Activated CD4-positive, CD25-positive, alpha-beta regulatory T cell treated with anti-CD3 and anti-CD28 coated beads, Interleukin-2, amount 50 U/mL, for 24 hours (primary cell): ENCODE measurements at regions not wholly inside any gene's neighbourhood (a gene's known extent, or its start where the extent isn't known, plus 50 kb on each side); places are given as distances from the start of the nearest gene placed in this dataset.
"Not testable (repeated sequence)": the region's sequence is repeated elsewhere in the genome, so short reads cannot be mapped to it uniquely, and the experiment has no call there.

Experiments
- ATAC-seq, 2 donors: fragments of 150-1000 bp; cut with Tn5 transposase; one replicate each; pipeline ENCODE4 v1.10.0; 2021; ENCODE audit warnings: mild to moderate bottlenecking in 1 of 2, moderate library complexity in 1 of 2

GRCh38 chr17:13131225-13131624 lies 113.4 kb upstream of the ELAC2 start:
- ATAC-seq, result no peak

- ATAC-seq, result no peak
Observed at GRCh38 chr17:13129356-13129755, 111.5 kb upstream of the ELAC2 start.

GRCh38 chr17:13128676-13129075 lies 110.8 kb upstream of the ELAC2 start:
- ATAC-seq, result no peak

- ATAC-seq, result no peak
Observed at GRCh38 chr17:13127921-13128602, 110.2 kb upstream of the ELAC2 start.

- no peak for ATAC-seq
Observed at GRCh38 chr17:13120864-13121263, 103.0 kb upstream of the ELAC2 start.

GRCh38 chr17:13118311-13118710 lies 100.5 kb upstream of the ELAC2 start:
- ATAC-seq, result no peak

GRCh38 chr17:13117616-13118015 lies 99.8 kb upstream of the ELAC2 start:
- no peak for ATAC-seq

- ATAC-seq, result no peak
Observed at GRCh38 chr17:13114601-13115031, 96.8 kb upstream of the ELAC2 start.

- ATAC-seq, result no peak
Observed at GRCh38 chr17:13113821-13114525, 96.1 kb upstream of the ELAC2 start.

GRCh38 chr17:13107676-13108235 lies 89.9 kb upstream of the ELAC2 start:
- ATAC-seq, result no peak

GRCh38 chr17:13106171-13106570 lies 88.3 kb upstream of the ELAC2 start:
- ATAC-seq, result no peak

- no peak for ATAC-seq
Observed at GRCh38 chr17:13104576-13104975, 86.7 kb upstream of the ELAC2 start.

- ATAC-seq, result no peak
Observed at GRCh38 chr17:13102477-13102876, 84.7 kb upstream of the ELAC2 start.

- no peak for ATAC-seq
Observed at GRCh38 chr17:13099926-13100325, 82.1 kb upstream of the ELAC2 start.

- ATAC-seq, result no peak
Observed at GRCh38 chr17:13099089-13099735, 81.4 kb upstream of the ELAC2 start.

- ATAC-seq, result no peak
Observed at GRCh38 chr17:13096291-13096690, 78.5 kb upstream of the ELAC2 start.

- ATAC-seq, result not testable (repeated sequence)
Observed at GRCh38 chr17:13092010-13092409, 74.2 kb upstream of the ELAC2 start.

GRCh38 chr17:13088666-13089065 lies 70.8 kb upstream of the ELAC2 start:
- no peak for ATAC-seq

- no peak for ATAC-seq
Observed at GRCh38 chr17:13087802-13088201, 70.0 kb upstream of the ELAC2 start.

- no peak for ATAC-seq
Observed at GRCh38 chr17:13086142-13086769, 68.4 kb upstream of the ELAC2 start.

- no peak for ATAC-seq
Observed at GRCh38 chr17:13085578-13085977, 67.8 kb upstream of the ELAC2 start.

- no peak for ATAC-seq
Observed at GRCh38 chr17:13084420-13084819, 66.6 kb upstream of the ELAC2 start.
